Panc1 (cell line): ENCODE measurements at regions not wholly inside any gene's neighbourhood (a gene's known extent, or its start where the extent isn't known, plus 50 kb on each side); places are given as distances from the start of the nearest gene placed in this dataset.

ENCODE experiments used
- ATAC-seq: fragments of 200-7000 bp; cut with Tn5 transposase; 2 replicates; pipeline ENCODE4 v1.9.1; 2020; ENCODE audit warnings: mild to moderate bottlenecking, moderate library complexity
- BruUV-seq: library from RNA; stranded (reverse); fragments of 400-500 nt; replicated peaks from 2 replicates; lab custom pipeline; 2021; lab: Mats Ljungman, UMichigan
- CTCF ChIA-PET: fragments of 300-600 bp; sonication (Branson Sonifier 250); formaldehyde crosslinking; loops from one replicate; lab custom pipeline; 2022; ENCODE audit warnings: antibody characterized with exemption; lab: Charles Lee
- POLR2A ChIA-PET: fragments of 300-600 bp; sonication (Branson Sonifier 250); formaldehyde crosslinking; loops from one replicate; lab custom pipeline; 2022; ENCODE audit warnings: antibody characterized with exemption; lab: Charles Lee
- DNase-seq: peaks from one replicate; pipeline ENCODE4 v3.0.0-alpha.2; 2010; ENCODE audit warnings: low read depth, low spot score
- H3K27ac ChIP-seq: 2 replicates; pipeline ENCODE4 v1.5.1; 2011; ENCODE audit warnings: mild to moderate bottlenecking, low read length, inconsistent platforms
- H3K27me3 ChIP-seq: fragments of 200-500 bp; sonication (Bioruptor generic); 2 replicates; pipeline ENCODE4 v1.6.0; 2014; ENCODE audit warnings: low read length, inconsistent platforms; ENCODE audit not compliant: control insufficient read depth, insufficient read depth
- H3K36me3 ChIP-seq: fragments of 200-500 bp; sonication (Bioruptor generic); 2 replicates; pipeline ENCODE4 v1.5.1; 2014; ENCODE audit warnings: inconsistent platforms, mild to moderate bottlenecking, low read length, moderate library complexity; ENCODE audit not compliant: control insufficient read depth, insufficient read depth
- H3K4me1 ChIP-seq: 2 replicates; pipeline ENCODE4 v1.5.1; 2011; ENCODE audit warnings: inconsistent platforms, mild to moderate bottlenecking, low read length, moderate library complexity; ENCODE audit not compliant: control insufficient read depth, insufficient read depth
- H3K4me3 ChIP-seq, 2 experiments: 2 replicates each; pipeline ENCODE4 v1.5.1; 2011 to 2012; ENCODE audit warnings: low read depth in 2 of 2, low read length in 2 of 2, mild to moderate bottlenecking in 2 of 2, inconsistent platforms in 1 of 2, moderate library complexity in 1 of 2
- H3K9me3 ChIP-seq: fragments of 200-500 bp; sonication (Bioruptor generic); 2 replicates; pipeline ENCODE4 v1.5.1; 2014; ENCODE audit warnings: low read depth, mild to moderate bottlenecking, inconsistent platforms, low read length, moderate library complexity; ENCODE audit not compliant: control insufficient read depth, insufficient read depth
- POLR2AphosphoS5 ChIP-seq: IDR thresholded peaks from 2 replicates; pipeline ENCODE4 v1.6.1; 2012; ENCODE audit warnings: mild to moderate bottlenecking, low read depth, low read length, moderate library complexity
- SIN3A ChIP-seq: IDR thresholded peaks from 2 replicates; pipeline ENCODE4 v1.6.1; 2012; ENCODE audit warnings: low read depth, mild to moderate bottlenecking, low read length, moderate library complexity, borderline replicate concordance; ENCODE audit not compliant: insufficient read depth
- TCF7L2 ChIP-seq: IDR thresholded peaks from 2 replicates; pipeline ENCODE4 v1.6.1; 2011; ENCODE audit warnings: mild to moderate bottlenecking, low read depth, low read length, inconsistent platforms
- in situ Hi-C: cut with HindIII; loops from 2 replicates; pipeline ENCODE4 v1.10.0; 2016; ENCODE audit warnings: low sequenced_read_pairs, low pct_unique_long_range_greater_than_20kb
- intact Hi-C: fragments of 100-400 bp; cut with micrococcal nuclease; formaldehyde crosslinking; loops from one replicate; pipeline ENCODE4 v1.10.0; 2022; ENCODE audit not compliant: unreplicated experiment
- TF ChIP-seq, protein P1 (sequence below), 2 experiments: IDR thresholded peaks; 2 replicates each; pipeline ENCODE4 v1.6.1; 2011 to 2012; ENCODE audit warnings: low read depth in 2 of 2, control low read depth in 1 of 2, low read length in 1 of 2, mild to moderate bottlenecking in 1 of 2, moderate library complexity in 1 of 2; ENCODE audit not compliant: insufficient read depth in 1 of 2
- TF ChIP-seq, protein P2 (sequence below): fragments of 450-650 bp; IDR thresholded peaks from 2 replicates; pipeline ENCODE4 v1.5.1; 2017; ENCODE audit warnings: mild to moderate bottlenecking

DNA sequence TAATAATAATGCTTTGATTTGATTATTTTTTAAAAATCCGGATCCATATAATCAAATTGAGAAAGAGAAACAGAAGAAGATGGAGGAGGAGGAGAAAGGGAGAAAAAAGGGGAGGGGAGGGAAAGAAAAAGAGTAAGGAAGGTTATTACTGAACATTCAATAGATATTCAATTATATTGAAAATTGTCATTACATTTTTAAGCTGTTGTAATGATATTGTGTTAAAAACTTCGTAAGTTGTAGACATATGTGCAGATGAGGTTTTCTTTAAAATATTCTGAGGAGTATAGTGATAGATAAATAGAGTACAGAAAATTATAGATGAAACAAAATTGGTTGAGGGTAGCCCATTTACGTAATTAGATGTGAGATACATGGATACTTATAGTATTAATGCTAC lies 933.0 kb upstream of the PHF14 start:
- BruUV-seq, result no TSS peak
- CTCF ChIA-PET, result no interaction called here
- H3K9me3 ChIP-seq, result peaks cover 5% of the 10 kb centered on the region; the same call in 1 of the 2 replicates
- no peaks in the 10 kb centered on the region; the same call in 1 of the 2 replicates for H3K36me3 ChIP-seq
- no peak overlapping the region for H3K27ac ChIP-seq
- H3K27me3 ChIP-seq, result no peaks in the 10 kb centered on the region
- POLR2A ChIA-PET, result no interaction called here
- DNase-seq, result no peak
- in situ Hi-C loops, result no loop called here
- intact Hi-C loops, result no loop called here
- H3K4me3 ChIP-seq, result no peak overlapping the region
- TF ChIP-seq, protein P1, sequence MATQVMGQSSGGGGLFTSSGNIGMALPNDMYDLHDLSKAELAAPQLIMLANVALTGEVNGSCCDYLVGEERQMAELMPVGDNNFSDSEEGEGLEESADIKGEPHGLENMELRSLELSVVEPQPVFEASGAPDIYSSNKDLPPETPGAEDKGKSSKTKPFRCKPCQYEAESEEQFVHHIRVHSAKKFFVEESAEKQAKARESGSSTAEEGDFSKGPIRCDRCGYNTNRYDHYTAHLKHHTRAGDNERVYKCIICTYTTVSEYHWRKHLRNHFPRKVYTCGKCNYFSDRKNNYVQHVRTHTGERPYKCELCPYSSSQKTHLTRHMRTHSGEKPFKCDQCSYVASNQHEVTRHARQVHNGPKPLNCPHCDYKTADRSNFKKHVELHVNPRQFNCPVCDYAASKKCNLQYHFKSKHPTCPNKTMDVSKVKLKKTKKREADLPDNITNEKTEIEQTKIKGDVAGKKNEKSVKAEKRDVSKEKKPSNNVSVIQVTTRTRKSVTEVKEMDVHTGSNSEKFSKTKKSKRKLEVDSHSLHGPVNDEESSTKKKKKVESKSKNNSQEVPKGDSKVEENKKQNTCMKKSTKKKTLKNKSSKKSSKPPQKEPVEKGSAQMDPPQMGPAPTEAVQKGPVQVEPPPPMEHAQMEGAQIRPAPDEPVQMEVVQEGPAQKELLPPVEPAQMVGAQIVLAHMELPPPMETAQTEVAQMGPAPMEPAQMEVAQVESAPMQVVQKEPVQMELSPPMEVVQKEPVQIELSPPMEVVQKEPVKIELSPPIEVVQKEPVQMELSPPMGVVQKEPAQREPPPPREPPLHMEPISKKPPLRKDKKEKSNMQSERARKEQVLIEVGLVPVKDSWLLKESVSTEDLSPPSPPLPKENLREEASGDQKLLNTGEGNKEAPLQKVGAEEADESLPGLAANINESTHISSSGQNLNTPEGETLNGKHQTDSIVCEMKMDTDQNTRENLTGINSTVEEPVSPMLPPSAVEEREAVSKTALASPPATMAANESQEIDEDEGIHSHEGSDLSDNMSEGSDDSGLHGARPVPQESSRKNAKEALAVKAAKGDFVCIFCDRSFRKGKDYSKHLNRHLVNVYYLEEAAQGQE (IDR thresholded peaks at IDR 0.05; ENCODE audit: insufficient read depth in 1 of 2, low read depth in 2 of 2, low read length in 1 of 2), result no peak
- TF ChIP-seq SIN3A, result no peak
- TF ChIP-seq, protein P2, sequence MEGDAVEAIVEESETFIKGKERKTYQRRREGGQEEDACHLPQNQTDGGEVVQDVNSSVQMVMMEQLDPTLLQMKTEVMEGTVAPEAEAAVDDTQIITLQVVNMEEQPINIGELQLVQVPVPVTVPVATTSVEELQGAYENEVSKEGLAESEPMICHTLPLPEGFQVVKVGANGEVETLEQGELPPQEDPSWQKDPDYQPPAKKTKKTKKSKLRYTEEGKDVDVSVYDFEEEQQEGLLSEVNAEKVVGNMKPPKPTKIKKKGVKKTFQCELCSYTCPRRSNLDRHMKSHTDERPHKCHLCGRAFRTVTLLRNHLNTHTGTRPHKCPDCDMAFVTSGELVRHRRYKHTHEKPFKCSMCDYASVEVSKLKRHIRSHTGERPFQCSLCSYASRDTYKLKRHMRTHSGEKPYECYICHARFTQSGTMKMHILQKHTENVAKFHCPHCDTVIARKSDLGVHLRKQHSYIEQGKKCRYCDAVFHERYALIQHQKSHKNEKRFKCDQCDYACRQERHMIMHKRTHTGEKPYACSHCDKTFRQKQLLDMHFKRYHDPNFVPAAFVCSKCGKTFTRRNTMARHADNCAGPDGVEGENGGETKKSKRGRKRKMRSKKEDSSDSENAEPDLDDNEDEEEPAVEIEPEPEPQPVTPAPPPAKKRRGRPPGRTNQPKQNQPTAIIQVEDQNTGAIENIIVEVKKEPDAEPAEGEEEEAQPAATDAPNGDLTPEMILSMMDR, result no peak
- TF ChIP-seq TCF7L2, result no peak
- TF ChIP-seq POLR2AphosphoS5, result no peak
- no peak for ATAC-seq
- H3K4me1 ChIP-seq, result no peaks in the 10 kb centered on the region

DNA sequence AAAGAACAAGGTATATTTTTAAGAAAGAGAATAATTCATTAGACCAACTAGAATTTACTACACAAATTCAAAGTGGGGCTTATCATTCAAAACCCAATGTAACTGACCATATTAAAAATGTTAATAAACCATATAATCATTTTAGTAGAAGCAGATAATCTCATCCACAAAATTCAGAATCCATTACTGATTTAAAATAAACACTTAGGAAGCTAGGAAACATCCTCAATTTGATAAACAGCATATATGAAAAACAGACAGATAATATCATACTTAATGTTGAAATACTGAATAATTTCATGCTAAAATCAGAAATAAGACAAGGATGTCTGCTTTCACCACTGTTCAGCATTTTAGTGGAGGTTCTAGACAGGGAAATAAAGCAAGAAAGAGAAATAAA lies 902.8 kb upstream of the PHF14 start:
- intact Hi-C loops (no loop called here), in situ Hi-C loops (no loop called here)
- H3K9me3 ChIP-seq, result peaks cover 3% of the 10 kb centered on the region; the same call in 1 of the 2 replicates
- H3K4me1 ChIP-seq, result no peaks in the 10 kb centered on the region
- TF ChIP-seq TCF7L2 (no peak), SIN3A (no peak), POLR2AphosphoS5 (no peak)
- TF ChIP-seq, protein P1 (IDR thresholded peaks at IDR 0.05; ENCODE audit: insufficient read depth in 1 of 2, low read depth in 2 of 2, low read length in 1 of 2), result no peak
- TF ChIP-seq, protein P2, result no peak
- H3K27me3 ChIP-seq, result no peaks in the 10 kb centered on the region
- no peak overlapping the region for H3K4me3 ChIP-seq
- no peaks in the 10 kb centered on the region for H3K36me3 ChIP-seq
- POLR2A ChIA-PET, result no interaction called here
- CTCF ChIA-PET, result no interaction called here
- BruUV-seq, result no TSS peak
- ATAC-seq (no peak), DNase-seq (no peak)
- no peak overlapping the region for H3K27ac ChIP-seq
